ENCODE measurements at regions not wholly inside any gene's neighbourhood (a gene's known extent, or its start where the extent isn't known, plus 50 kb on each side); places are given as distances from the start of the nearest gene placed in this dataset.

GRCh38 chr3:118827446-118827845 is 207.2 kb downstream of the IGSF11 start:
- BruUV-seq (replicated peaks) = no TSS peak
- Histone ChIP-seq H3K4me2 (ENCODE audit: low read length) (no peak overlapping the region), H3K9me3 (ENCODE audit: low read length) (no peaks in the 10 kb centered on the region), H3K79me2 (ENCODE audit: low read length) (no peaks in the 10 kb centered on the region), H4K20me1 (ENCODE audit: low read length) (no peaks in the 10 kb centered on the region), H3K9ac (ENCODE audit: low read length) (no peak overlapping the region), H3K27ac (ENCODE audit: low read length) (no peak overlapping the region), H3K27me3 (ENCODE audit: low read length) (peaks cover 17% of the 10 kb centered on the region; the same call in 1 of the 2 replicates), H3F3A (ENCODE audit: low read length, unreplicated experiment) (no peaks in the 10 kb centered on the region), H2AFZ (ENCODE audit: low read length) (no peak overlapping the region), H3K4me1 (ENCODE audit: insufficient read depth, low read length) (no peaks in the 10 kb centered on the region), H3K4me3 (ENCODE audit: low read length) (no peak overlapping the region), H3K36me3 (ENCODE audit: low read depth, low read length) (no peaks in the 10 kb centered on the region), H3K9me2 (replicated peaks; ENCODE audit: low read length) (no peaks in the 10 kb centered on the region)
- DNase-seq = no peak
- intact Hi-C loops (cut with micrococcal nuclease) = no loop called here
- CTCF ChIA-PET = no interaction called here
- POLR2A ChIA-PET (ENCODE audit: unreplicated experiment) = no interaction called here
- no peak for ATAC-seq
- TF ChIP-seq EZH2 (IDR thresholded peaks at IDR 0.05; ENCODE audit: low read length, unreplicated experiment) (no peak), EZH2phosphoT487 (IDR thresholded peaks at IDR 0.05; ENCODE audit: borderline replicate concordance, low read length) (no peak), CTCF (conservative IDR thresholded peaks at IDR 0.05; ENCODE audit: low read depth, low read length) (no peak)

GRCh38 chr3:118828351-118828750 is 206.3 kb downstream of the IGSF11 start:
- Histone ChIP-seq H3K9me3 (ENCODE audit: low read length) (no peaks in the 10 kb centered on the region), H3K9ac (ENCODE audit: low read length) (no peak overlapping the region), H4K20me1 (ENCODE audit: low read length) (no peaks in the 10 kb centered on the region), H3K27ac (ENCODE audit: low read length) (no peak overlapping the region), H3F3A (ENCODE audit: low read length, unreplicated experiment) (no peaks in the 10 kb centered on the region), H3K4me2 (ENCODE audit: low read length) (no peak overlapping the region), H3K27me3 (ENCODE audit: low read length) (peaks cover 17% of the 10 kb centered on the region; the same call in 1 of the 2 replicates), H2AFZ (ENCODE audit: low read length) (no peak overlapping the region), H3K4me3 (ENCODE audit: low read length) (no peak overlapping the region), H3K36me3 (ENCODE audit: low read depth, low read length) (no peaks in the 10 kb centered on the region), H3K79me2 (ENCODE audit: low read length) (no peaks in the 10 kb centered on the region), H3K4me1 (ENCODE audit: insufficient read depth, low read length) (no peaks in the 10 kb centered on the region), H3K9me2 (replicated peaks; ENCODE audit: low read length) (no peaks in the 10 kb centered on the region)
- intact Hi-C loops (cut with micrococcal nuclease) = no loop called here
- ChIA-PET POLR2A (ENCODE audit: unreplicated experiment) (no interaction called here), CTCF (no interaction called here)
- DNase-seq = no peak
- no peak for TF ChIP-seq EZH2phosphoT487 (IDR thresholded peaks at IDR 0.05; ENCODE audit: borderline replicate concordance, low read length)
- TF ChIP-seq EZH2 (IDR thresholded peaks at IDR 0.05; ENCODE audit: low read length, unreplicated experiment) = no peak
- no peak for TF ChIP-seq CTCF (conservative IDR thresholded peaks at IDR 0.05; ENCODE audit: low read depth, low read length)
- ATAC-seq = no peak
- BruUV-seq (replicated peaks) = no TSS peak

GRCh38 chr3:118833075-118833474 is 201.6 kb downstream of the IGSF11 start:
- Histone ChIP-seq H3K27me3 (ENCODE audit: low read length) (peaks cover 2% of the 10 kb centered on the region; the same call in 1 of the 2 replicates), H3K4me3 (ENCODE audit: low read length) (no peak overlapping the region), H3K9me2 (replicated peaks; ENCODE audit: low read length) (no peaks in the 10 kb centered on the region), H3K36me3 (ENCODE audit: low read depth, low read length) (no peaks in the 10 kb centered on the region), H3K9ac (ENCODE audit: low read length) (no peak overlapping the region), H3K4me1 (ENCODE audit: insufficient read depth, low read length) (no peaks in the 10 kb centered on the region), H4K20me1 (ENCODE audit: low read length) (no peaks in the 10 kb centered on the region), H3K9me3 (ENCODE audit: low read length) (no peaks in the 10 kb centered on the region), H3K4me2 (ENCODE audit: low read length) (no peak overlapping the region), H2AFZ (ENCODE audit: low read length) (no peak overlapping the region), H3F3A (ENCODE audit: low read length, unreplicated experiment) (no peaks in the 10 kb centered on the region), H3K27ac (ENCODE audit: low read length) (no peak overlapping the region), H3K79me2 (ENCODE audit: low read length) (no peaks in the 10 kb centered on the region)
- intact Hi-C loops (cut with micrococcal nuclease) = no loop called here
- no TSS peak for BruUV-seq (replicated peaks)
- ATAC-seq = no peak
- ChIA-PET POLR2A (ENCODE audit: unreplicated experiment) (no interaction called here), CTCF (no interaction called here)
- no peak for DNase-seq
- TF ChIP-seq CTCF (conservative IDR thresholded peaks at IDR 0.05; ENCODE audit: low read depth, low read length) = no peak
- no peak for TF ChIP-seq EZH2 (IDR thresholded peaks at IDR 0.05; ENCODE audit: low read length, unreplicated experiment)
- TF ChIP-seq EZH2phosphoT487 (IDR thresholded peaks at IDR 0.05; ENCODE audit: borderline replicate concordance, low read length) = no peak

All from PC-3 (cell line).